GM23338 (cell line): ENCODE measurements at regions not wholly inside any gene's neighbourhood (a gene's known extent, or its start where the extent isn't known, plus 50 kb on each side); places are given as distances from the start of the nearest gene placed in this dataset.

Experiments
- ATAC-seq: fragments of 200-7000 bp; cut with Tn5 transposase; 3 replicates; pipeline ENCODE4 v1.9.1; 2020
- DNase-seq: peaks from one replicate; pipeline ENCODE4 v3.0.0-alpha.2; 2015; ENCODE audit warnings: low spot score
- H2AFZ ChIP-seq: fragments of 200-600 bp; sonication (generic); 2 replicates; pipeline ENCODE4 v1.8.0; 2016; ENCODE audit warnings: antibody characterized with exemption, mild to moderate bottlenecking, moderate library complexity
- H3F3A ChIP-seq: fragments of 200-600 bp; sonication (generic); replicated peaks from 2 replicates; pipeline ENCODE4 v1.8.0; 2017; ENCODE audit warnings: antibody characterized with exemption, mixed run types, low read depth
- H3K27ac ChIP-seq: fragments of 200-600 bp; sonication (generic); 2 replicates; pipeline ENCODE4 v1.6.1; 2016; ENCODE audit warnings: low read depth
- H3K27me3 ChIP-seq: fragments of 200-600 bp; sonication (generic); 2 replicates; pipeline ENCODE4 v1.8.0; 2016; ENCODE audit warnings: mild to moderate bottlenecking, mixed run types, moderate library complexity; ENCODE audit not compliant: insufficient read depth
- H3K36me3 ChIP-seq: fragments of 200-600 bp; sonication (generic); 2 replicates; pipeline ENCODE4 v1.8.0; 2016; ENCODE audit warnings: mild to moderate bottlenecking; ENCODE audit not compliant: insufficient read depth
- H3K4me1 ChIP-seq: fragments of 200-600 bp; sonication (generic); 2 replicates; pipeline ENCODE4 v1.8.0; 2016; ENCODE audit warnings: mild to moderate bottlenecking, moderate library complexity; ENCODE audit not compliant: insufficient read depth
- H3K4me2 ChIP-seq: fragments of 200-600 bp; sonication (generic); 2 replicates; pipeline ENCODE4 v1.7.1; 2017; ENCODE audit warnings: mixed run types
- H3K4me3 ChIP-seq: fragments of 200-600 bp; sonication (generic); 2 replicates; pipeline ENCODE4 v1.6.1; 2016; ENCODE audit warnings: mixed run types
- H3K79me2 ChIP-seq: fragments of 200-600 bp; sonication (generic); replicated peaks from 2 replicates; pipeline ENCODE4 v1.8.0; 2017; ENCODE audit warnings: mild to moderate bottlenecking; ENCODE audit not compliant: insufficient read depth
- H3K9me2 ChIP-seq: fragments of 200-600 bp; sonication (generic); 2 replicates; pipeline ENCODE4 v1.8.0; 2017; ENCODE audit not compliant: insufficient read depth
- H4K20me1 ChIP-seq: fragments of 200-600 bp; sonication (generic); replicated peaks from 2 replicates; pipeline ENCODE4 v1.8.0; 2017; ENCODE audit warnings: mild to moderate bottlenecking; ENCODE audit not compliant: insufficient read depth
- H3K27ac Mint-ChIP-seq: 2 replicates; pipeline ENCODE4 v1.8.0; 2020; ENCODE audit warnings: inconsistent platforms, mild to moderate bottlenecking, moderate library complexity, mixed read lengths
- H3K27me3 Mint-ChIP-seq: 3 replicates; pipeline ENCODE4 v1.8.0; 2022; ENCODE audit warnings: low read depth, mild to moderate bottlenecking, moderate library complexity, mixed read lengths, inconsistent platforms; ENCODE audit not compliant: insufficient read depth, poor library complexity
- H3K36me3 Mint-ChIP-seq: 3 replicates; pipeline ENCODE4 v1.8.0; 2021; ENCODE audit warnings: low read depth, mild to moderate bottlenecking, inconsistent platforms, moderate library complexity, mixed read lengths
- H3K4me1 Mint-ChIP-seq: 3 replicates; pipeline ENCODE4 v1.8.0; 2020; ENCODE audit warnings: mild to moderate bottlenecking, inconsistent platforms, mixed read lengths
- H3K4me3 Mint-ChIP-seq: 3 replicates; pipeline ENCODE4 v1.8.0; 2021; ENCODE audit warnings: moderate library complexity, mild to moderate bottlenecking, inconsistent platforms, mixed read lengths
- H3K9me3 Mint-ChIP-seq: 3 replicates; pipeline ENCODE4 v1.8.0; 2020; ENCODE audit warnings: moderate library complexity, mild to moderate bottlenecking, inconsistent platforms, mixed read lengths
- CREB1 ChIP-seq: fragments of 250-450 bp; sonication (Bioruptor Pico); IDR thresholded peaks from 2 replicates; pipeline ENCODE4 v1.5.0; 2020; ENCODE audit warnings: low read depth, mild to moderate bottlenecking, moderate library complexity
- EZH2 ChIP-seq: fragments of 200-600 bp; sonication (generic); IDR thresholded peaks from one replicate; pipeline ENCODE4 v1.8.0; 2017; ENCODE audit warnings: antibody characterized with exemption, mild to moderate bottlenecking, low read depth; ENCODE audit not compliant: unreplicated experiment
- NANOG ChIP-seq: IDR thresholded peaks from 2 replicates; pipeline ENCODE4 v1.6.1; 2016; ENCODE audit warnings: antibody characterized with exemption, borderline replicate concordance
- STAT1 ChIP-seq: IDR thresholded peaks from one replicate; pipeline ENCODE4 v1.6.1; 2016; ENCODE audit warnings: antibody characterized with exemption; ENCODE audit not compliant: unreplicated experiment
- TF ChIP-seq, protein P1 (sequence below): fragments of 250-450 bp; sonication (Bioruptor Pico); IDR thresholded peaks from 2 replicates; pipeline ENCODE4 v1.5.0; 2020; ENCODE audit warnings: mild to moderate bottlenecking, moderate library complexity

DNA sequence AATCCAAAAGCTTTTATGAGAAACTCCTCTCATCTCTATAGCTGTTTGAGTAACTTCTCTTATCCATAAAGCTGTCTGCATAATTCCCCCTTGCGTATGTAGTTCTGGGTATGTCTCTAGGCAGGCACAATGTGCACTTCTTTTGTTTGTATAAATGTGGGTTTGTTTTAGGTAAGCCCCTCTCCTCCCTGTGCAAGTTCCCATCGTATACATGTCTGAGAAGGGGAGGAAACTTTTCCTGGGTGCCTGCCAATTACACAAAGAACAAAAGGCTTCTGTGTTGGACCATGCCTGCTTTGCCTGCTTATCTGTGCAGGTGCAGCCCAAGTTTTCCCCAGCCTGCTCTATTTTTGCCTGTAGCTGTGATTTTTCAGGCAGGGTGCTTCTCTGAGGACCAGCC is 96.7 kb downstream of the CCER1 start:
- Histone ChIP-seq H3K27ac (no peak overlapping the region), H4K20me1 (no peaks in the 10 kb centered on the region), H2AFZ (peak overlapping the region; percentile 49; the same call in 1 of the 2 replicates), H3F3A (no peaks in the 10 kb centered on the region), H3K79me2 (no peaks in the 10 kb centered on the region), H3K9me2 (0 out of 2 replicates have a peak, but pooled peaks cover 4% of the 10 kb centered on the region), H3K27me3 (no peaks in the 10 kb centered on the region), H3K4me2 (no peak overlapping the region), H3K36me3 (no peaks in the 10 kb centered on the region), H3K4me3 (no peak overlapping the region), H3K4me1 (no peaks in the 10 kb centered on the region)
- TF ChIP-seq, protein P1, sequence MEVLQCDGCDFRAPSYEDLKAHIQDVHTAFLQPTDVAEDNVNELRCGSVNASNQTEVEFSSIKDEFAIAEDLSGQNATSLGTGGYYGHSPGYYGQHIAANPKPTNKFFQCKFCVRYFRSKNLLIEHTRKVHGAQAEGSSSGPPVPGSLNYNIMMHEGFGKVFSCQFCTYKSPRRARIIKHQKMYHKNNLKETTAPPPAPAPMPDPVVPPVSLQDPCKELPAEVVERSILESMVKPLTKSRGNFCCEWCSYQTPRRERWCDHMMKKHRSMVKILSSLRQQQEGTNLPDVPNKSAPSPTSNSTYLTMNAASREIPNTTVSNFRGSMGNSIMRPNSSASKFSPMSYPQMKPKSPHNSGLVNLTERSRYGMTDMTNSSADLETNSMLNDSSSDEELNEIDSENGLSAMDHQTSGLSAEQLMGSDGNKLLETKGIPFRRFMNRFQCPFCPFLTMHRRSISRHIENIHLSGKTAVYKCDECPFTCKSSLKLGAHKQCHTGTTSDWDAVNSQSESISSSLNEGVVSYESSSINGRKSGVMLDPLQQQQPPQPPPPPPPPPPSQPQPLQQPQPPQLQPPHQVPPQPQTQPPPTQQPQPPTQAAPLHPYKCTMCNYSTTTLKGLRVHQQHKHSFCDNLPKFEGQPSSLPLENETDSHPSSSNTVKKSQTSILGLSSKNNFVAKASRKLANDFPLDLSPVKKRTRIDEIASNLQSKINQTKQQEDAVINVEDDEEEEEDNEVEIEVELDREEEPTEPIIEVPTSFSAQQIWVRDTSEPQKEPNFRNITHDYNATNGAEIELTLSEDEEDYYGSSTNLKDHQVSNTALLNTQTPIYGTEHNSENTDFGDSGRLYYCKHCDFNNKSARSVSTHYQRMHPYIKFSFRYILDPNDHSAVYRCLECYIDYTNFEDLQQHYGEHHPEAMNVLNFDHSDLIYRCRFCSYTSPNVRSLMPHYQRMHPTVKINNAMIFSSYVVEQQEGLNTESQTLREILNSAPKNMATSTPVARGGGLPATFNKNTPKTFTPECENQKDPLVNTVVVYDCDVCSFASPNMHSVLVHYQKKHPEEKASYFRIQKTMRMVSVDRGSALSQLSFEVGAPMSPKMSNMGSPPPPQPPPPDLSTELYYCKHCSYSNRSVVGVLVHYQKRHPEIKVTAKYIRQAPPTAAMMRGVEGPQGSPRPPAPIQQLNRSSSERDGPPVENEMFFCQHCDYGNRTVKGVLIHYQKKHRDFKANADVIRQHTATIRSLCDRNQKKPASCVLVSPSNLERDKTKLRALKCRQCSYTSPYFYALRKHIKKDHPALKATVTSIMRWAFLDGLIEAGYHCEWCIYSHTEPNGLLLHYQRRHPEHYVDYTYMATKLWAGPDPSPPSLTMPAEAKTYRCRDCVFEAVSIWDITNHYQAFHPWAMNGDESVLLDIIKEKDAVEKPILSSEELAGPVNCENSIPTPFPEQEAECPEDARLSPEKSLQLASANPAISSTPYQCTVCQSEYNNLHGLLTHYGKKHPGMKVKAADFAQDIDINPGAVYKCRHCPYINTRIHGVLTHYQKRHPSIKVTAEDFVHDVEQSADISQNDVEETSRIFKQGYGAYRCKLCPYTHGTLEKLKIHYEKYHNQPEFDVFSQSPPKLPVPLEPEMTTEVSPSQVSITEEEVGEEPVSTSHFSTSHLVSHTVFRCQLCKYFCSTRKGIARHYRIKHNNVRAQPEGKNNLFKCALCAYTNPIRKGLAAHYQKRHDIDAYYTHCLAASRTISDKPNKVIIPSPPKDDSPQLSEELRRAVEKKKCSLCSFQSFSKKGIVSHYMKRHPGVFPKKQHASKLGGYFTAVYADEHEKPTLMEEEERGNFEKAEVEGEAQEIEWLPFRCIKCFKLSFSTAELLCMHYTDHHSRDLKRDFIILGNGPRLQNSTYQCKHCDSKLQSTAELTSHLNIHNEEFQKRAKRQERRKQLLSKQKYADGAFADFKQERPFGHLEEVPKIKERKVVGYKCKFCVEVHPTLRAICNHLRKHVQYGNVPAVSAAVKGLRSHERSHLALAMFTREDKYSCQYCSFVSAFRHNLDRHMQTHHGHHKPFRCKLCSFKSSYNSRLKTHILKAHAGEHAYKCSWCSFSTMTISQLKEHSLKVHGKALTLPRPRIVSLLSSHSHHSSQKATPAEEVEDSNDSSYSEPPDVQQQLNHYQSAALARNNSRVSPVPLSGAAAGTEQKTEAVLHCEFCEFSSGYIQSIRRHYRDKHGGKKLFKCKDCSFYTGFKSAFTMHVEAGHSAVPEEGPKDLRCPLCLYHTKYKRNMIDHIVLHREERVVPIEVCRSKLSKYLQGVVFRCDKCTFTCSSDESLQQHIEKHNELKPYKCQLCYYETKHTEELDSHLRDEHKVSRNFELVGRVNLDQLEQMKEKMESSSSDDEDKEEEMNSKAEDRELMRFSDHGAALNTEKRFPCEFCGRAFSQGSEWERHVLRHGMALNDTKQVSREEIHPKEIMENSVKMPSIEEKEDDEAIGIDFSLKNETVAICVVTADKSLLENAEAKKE (CRISPR knock-in tag), result no peak
- TF ChIP-seq NANOG (no peak), CREB1 (CRISPR knock-in tag) (no peak), EZH2 (no peak), STAT1 (no peak)
- no peaks in the 10 kb centered on the region for H3K9me3 Mint-ChIP-seq
- H3K4me3 Mint-ChIP-seq, result no peak overlapping the region
- DNase-seq (no peak), ATAC-seq (no peak)
- no peak overlapping the region for H3K27ac Mint-ChIP-seq
- no peaks in the 10 kb centered on the region for H3K4me1 Mint-ChIP-seq
- H3K27me3 Mint-ChIP-seq, result no peaks in the 10 kb centered on the region
- no peaks in the 10 kb centered on the region for H3K36me3 Mint-ChIP-seq

DNA sequence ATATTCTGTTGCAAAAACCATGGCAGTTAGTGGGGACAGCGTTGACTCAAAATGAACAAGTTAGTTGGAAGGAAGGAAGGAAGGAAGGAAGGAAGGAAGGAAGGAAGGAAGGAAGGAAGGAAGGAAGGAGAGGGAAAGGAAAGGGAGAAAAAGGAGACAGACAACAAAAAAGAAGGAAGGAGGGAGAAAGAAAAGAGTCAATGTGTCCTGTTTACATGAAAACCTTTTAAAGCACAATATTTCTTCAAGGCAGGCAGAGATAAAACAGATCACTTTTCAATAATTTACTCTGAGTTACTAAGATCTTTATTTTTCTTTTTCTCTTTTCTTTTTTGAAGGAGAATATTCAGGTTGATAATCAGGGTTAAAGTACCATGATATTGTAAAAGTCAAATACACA is 99.4 kb downstream of the CCER1 start:
- Histone ChIP-seq H3K9me2 (no peaks in the 10 kb centered on the region), H3K27ac (no peak overlapping the region), H3F3A (no peaks in the 10 kb centered on the region), H3K4me1 (no peaks in the 10 kb centered on the region), H2AFZ (no peak overlapping the region), H4K20me1 (no peaks in the 10 kb centered on the region), H3K4me2 (no peak overlapping the region), H3K27me3 (no peaks in the 10 kb centered on the region), H3K36me3 (no peaks in the 10 kb centered on the region), H3K79me2 (no peaks in the 10 kb centered on the region), H3K4me3 (no peak overlapping the region)
- Mint-ChIP-seq H3K36me3 (no peaks in the 10 kb centered on the region), H3K4me3 (no peak overlapping the region), H3K4me1 (no peaks in the 10 kb centered on the region), H3K9me3 (no peaks in the 10 kb centered on the region), H3K27ac (no peak overlapping the region), H3K27me3 (no peaks in the 10 kb centered on the region)
- DNase-seq, result no peak
- TF ChIP-seq, protein P1 (CRISPR knock-in tag), result no peak
- TF ChIP-seq STAT1, result no peak
- ATAC-seq, result no peak
